Mucosa of descending colon (tissue), 3 donors: ENCODE measurements at regions not wholly inside any gene's neighbourhood (a gene's known extent, or its start where the extent isn't known, plus 50 kb on each side); places are given as distances from the start of the nearest gene placed in this dataset.

Source experiments
- ATAC-seq: fragments of 200-7000 bp; cut with Tn5 transposase; one replicate; pipeline ENCODE4 v1.9.1; 2020; ENCODE audit warnings: mild to moderate bottlenecking, moderate library complexity
- DNase-seq, 3 donors: peaks; one replicate each; pipeline ENCODE4 v3.0.0-alpha.2; 2020
- H3K36me3 ChIP-seq: fragments of 200-600 bp; one replicate; pipeline ENCODE4 v1.8.0; 2021; ENCODE audit warnings: low read depth, mild to moderate bottlenecking
- H3K4me1 ChIP-seq: fragments of 200-600 bp; one replicate; pipeline ENCODE4 v1.8.0; 2021; ENCODE audit warnings: low read depth, mild to moderate bottlenecking
- H3K4me3 ChIP-seq: fragments of 200-600 bp; one replicate; pipeline ENCODE4 v1.8.0; 2021; ENCODE audit warnings: mild to moderate bottlenecking
- H3K9me3 ChIP-seq: fragments of 200-600 bp; one replicate; pipeline ENCODE4 v1.8.0; 2021; ENCODE audit warnings: mild to moderate bottlenecking
- CTCF ChIP-seq: fragments of 200-600 bp; IDR thresholded peaks from one replicate; pipeline ENCODE4 v1.8.0; 2022; ENCODE audit warnings: antibody characterized with exemption, mild to moderate bottlenecking
- intact Hi-C, 2 donors: fragments of 100-400 bp; cut with DNase I in 1 of 2; cut with micrococcal nuclease in 1 of 2; formaldehyde crosslinking; loops; one replicate each; pipeline versions ENCODE4 v1.11.0 to v1.11.1; 2022; cut with DNase I, micrococcal nuclease
- donor health status: DM: no; HTN: no; CAD: no; lungs with moderate emphysema.
- donor health status: DM: no; HTN: no; CAD: no.
- donor health status: DM: no; HTN: yes; CAD: no.

DNA sequence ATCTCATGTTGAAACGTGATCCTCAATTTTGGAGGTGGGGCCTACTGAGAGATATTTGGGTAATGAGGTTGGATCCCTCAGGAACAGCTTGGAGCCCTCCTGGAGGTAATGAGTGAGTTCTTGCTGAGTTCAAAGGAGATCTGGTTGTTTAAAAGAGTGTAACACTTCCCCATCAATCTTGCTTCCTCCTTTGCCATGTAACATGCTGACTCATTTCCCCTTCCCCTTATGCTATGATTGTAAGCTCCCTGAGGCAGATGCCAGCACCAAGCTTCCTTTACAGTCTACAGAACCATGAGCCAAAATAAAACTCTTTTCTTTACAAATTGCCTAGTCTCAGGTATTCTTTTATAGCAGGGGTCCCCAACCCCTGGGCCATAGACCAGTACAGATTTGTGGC, 352.3 kb downstream of the SLCO4C1 start:
- intact Hi-C loops = loop anchor here in 1 of 2 donors (10.0 kb wide), 1 partner anchor 281 kb away; no protein-coding TSS in a partner anchor
- H3K4me1 ChIP-seq = no peaks in the 10 kb centered on the region
- no peaks in the 10 kb centered on the region for H3K36me3 ChIP-seq
- DNase-seq (no peak), ATAC-seq (peak; percentile 36)
- TF ChIP-seq CTCF = no peak
- no peak overlapping the region for H3K4me3 ChIP-seq
- H3K9me3 ChIP-seq = no peaks in the 10 kb centered on the region

GRCh38 chr5:101942321-101942882, 353.7 kb downstream of the SLCO4C1 start:
- TF ChIP-seq CTCF = peak; percentile 54
- no peaks in the 10 kb centered on the region for H3K4me1 ChIP-seq
- H3K36me3 ChIP-seq = no peaks in the 10 kb centered on the region
- peak; percentile 81 for ATAC-seq
- intact Hi-C loops = loop anchor here in 1 of 2 donors (10.0 kb wide), 1 partner anchor 282 kb away; no protein-coding TSS in a partner anchor
- DNase-seq = peak in 1 of 3 donors; percentile 71
- no peaks in the 10 kb centered on the region for H3K9me3 ChIP-seq
- H3K4me3 ChIP-seq = no peak overlapping the region

DNA sequence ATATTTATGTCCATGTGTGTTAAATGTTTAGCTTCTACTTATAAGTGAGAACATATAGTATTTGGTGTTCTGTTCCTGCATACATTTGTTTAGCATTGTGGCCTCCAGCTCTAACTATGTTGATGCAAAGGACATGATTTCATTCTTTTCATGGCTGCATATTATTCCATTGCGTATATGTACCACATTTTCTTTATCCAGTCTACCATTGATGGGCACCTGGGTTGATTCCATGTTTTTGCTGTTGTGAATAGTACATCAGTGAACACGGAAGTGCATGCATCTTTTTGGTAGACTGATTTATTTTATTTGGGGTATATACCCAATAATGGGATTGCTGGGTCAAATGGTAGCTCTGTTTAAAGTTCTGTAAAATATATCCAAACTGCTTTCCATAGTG, 359.0 kb downstream of the SLCO4C1 start:
- no peak overlapping the region for H3K4me3 ChIP-seq
- H3K36me3 ChIP-seq = no peaks in the 10 kb centered on the region
- no peaks in the 10 kb centered on the region for H3K9me3 ChIP-seq
- no peaks in the 10 kb centered on the region for H3K4me1 ChIP-seq
- intact Hi-C loops = no loop called here
- no peak for TF ChIP-seq CTCF
- no peak for DNase-seq
- no peak for ATAC-seq

DNA sequence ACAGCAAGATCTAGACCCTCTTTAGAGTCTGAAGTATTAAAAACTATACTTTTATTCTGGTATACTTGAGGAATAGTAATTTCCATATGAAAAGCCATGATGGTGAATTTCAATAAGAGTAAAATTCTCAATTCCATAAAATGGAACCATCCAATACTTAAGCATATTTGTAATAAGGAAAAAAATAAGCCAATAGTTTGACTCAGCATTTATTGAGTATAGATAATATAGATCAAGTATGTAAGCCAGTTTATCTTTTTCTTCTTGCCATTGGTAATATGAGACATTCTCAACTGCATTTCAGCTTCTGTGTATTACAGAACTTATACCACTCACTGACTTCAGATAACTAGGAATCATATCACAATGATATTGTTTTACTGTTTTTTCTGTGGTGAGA, 361.0 kb downstream of the SLCO4C1 start:
- Histone ChIP-seq H3K4me1 (no peaks in the 10 kb centered on the region), H3K36me3 (no peaks in the 10 kb centered on the region), H3K9me3 (no peaks in the 10 kb centered on the region), H3K4me3 (no peak overlapping the region)
- no peak for TF ChIP-seq CTCF
- DNase-seq = no peak
- intact Hi-C loops = no loop called here
- no peak for ATAC-seq

DNA sequence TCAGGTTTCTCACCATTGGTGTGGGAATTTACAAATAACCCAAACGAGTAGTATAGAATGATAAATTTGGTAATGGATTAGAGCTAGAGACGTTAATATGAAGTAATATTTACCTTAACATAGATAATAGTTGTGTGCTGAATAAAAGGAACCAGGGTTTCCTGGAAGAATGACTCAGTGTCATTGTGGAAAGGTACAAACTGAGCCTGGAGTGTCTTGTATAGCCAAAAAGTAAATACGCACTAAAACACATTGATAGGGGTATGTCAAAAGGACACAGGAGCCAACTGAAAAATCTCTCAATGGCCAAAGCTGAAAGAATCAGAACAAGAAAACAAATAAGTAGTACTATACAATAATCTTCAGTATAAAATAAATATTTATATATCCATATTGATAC, 363.5 kb downstream of the SLCO4C1 start:
- TF ChIP-seq CTCF = no peak
- Histone ChIP-seq H3K4me3 (no peak overlapping the region), H3K4me1 (no peaks in the 10 kb centered on the region), H3K9me3 (no peaks in the 10 kb centered on the region), H3K36me3 (no peaks in the 10 kb centered on the region)
- intact Hi-C loops = no loop called here
- no peak for DNase-seq
- ATAC-seq = no peak

GRCh38 chr5:101929628-101930027, 366.5 kb downstream of the SLCO4C1 start:
- no peak for TF ChIP-seq CTCF
- Histone ChIP-seq H3K4me3 (no peak overlapping the region), H3K36me3 (no peaks in the 10 kb centered on the region), H3K9me3 (no peaks in the 10 kb centered on the region), H3K4me1 (no peaks in the 10 kb centered on the region)
- intact Hi-C loops = no loop called here
- no peak for ATAC-seq
- DNase-seq = no peak
